Stimulated activated CD8-positive, alpha-beta memory T cell treated with anti-CD3 and anti-CD28 coated beads, Interleukin-4, amount 100 ng/mL, for 24 hours (primary cell): ENCODE measurements at regions not wholly inside any gene's neighbourhood (a gene's known extent, or its start where the extent isn't known, plus 50 kb on each side); places are given as distances from the start of the nearest gene placed in this dataset.

Experiments
- DNase-seq: peaks from one replicate; pipeline ENCODE4 v3.0.0-alpha.2; 2020; ENCODE audit warnings: low read depth

DNA sequence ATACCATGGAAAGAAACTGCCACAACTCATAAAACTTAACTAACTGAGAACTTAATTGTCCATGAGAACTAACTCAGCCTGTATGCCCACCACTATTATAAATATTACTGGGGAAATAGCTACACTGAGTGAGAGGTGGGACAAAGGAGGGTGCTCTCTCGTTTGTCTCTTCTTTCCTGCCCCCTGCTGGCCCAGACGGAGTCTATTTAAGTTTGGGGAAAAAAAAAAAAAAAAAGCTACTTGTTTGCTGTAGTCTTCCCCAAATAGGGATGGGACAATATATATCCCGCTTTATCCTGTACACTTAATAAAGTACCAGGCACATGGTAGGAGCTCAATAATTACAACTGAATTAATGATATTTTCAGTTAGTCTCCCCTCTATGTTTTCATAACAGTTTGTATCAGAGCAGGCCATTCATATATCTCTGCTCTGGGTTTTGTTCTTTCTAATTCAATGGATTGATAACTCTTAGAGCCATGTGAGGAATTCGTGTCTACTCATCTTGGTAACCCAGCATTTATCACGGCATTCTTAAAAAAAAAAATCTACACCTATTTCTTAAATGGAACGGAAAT is 647.6 kb upstream of the PKDCC start:
- DNase-seq = no peak

DNA sequence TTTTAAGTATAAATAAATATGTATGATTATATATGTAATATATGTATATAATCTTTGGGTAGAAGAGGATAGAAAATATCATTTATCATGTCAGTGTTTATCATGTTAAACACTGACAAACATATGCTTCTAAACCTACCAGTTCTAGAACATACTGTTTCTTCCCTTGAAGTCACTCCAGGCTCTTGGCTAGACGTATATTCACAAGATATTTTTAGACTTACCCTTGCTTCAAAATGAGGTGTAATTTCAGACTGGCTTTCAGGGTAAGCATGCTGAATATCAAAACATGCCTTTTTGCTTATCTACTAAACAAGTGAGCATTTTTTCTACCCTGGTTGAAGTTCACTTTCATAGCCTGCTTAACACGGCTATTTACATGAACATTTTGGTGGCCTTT is 642.4 kb upstream of the PKDCC start:
- no peak for DNase-seq

GRCh38 chr2:41409328-41409727 is 638.5 kb upstream of the PKDCC start:
- DNase-seq = no peak

DNA sequence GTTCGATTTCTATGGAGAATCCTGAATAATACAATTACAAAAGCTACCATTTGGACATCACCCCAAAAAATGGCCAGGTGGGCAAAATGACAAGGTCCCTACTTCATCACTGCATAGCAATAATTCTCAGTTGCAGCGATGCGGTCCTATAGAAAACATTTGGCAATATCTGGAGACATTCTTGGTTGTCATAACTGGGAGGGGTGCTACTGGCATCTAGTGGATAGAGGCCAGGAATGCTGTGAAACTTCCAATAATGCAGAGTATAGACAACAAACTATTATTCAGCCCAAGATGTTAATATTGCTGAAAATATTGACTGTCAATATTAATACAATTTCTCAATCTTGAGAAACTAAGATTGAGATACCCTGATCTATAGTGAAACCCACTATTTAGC is 637.8 kb upstream of the PKDCC start:
- DNase-seq = no peak

DNA sequence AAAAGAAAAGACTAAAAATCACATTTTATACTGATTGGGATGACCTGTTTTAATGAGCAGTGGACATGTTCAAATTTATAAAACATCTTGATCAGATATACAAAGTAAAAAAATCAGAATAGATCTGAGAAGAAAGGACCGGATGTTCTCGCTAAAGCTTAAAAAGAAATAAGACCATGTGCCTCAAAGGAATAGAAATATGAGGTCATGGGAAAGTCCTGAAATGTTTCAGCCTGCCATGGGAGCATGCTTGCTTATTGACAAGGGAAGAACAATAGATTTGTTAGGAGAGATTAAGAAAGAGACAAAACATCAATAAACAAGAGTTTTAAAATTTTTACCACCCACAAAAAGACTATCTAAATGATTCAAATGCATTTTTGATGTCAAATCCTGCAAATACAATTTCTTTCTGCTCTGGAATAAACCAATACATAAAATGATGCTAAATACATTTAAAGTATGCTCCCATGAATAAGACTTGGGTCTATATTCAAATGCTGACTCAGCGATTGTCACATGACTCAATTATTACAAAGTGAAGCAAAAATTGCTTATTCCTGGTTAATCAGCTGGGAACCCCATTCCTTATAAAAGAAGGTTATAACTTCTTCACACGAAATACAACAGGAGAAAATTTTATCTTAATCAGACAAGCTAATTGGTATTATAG is 633.9 kb upstream of the PKDCC start:
- no peak for DNase-seq

- no peak for DNase-seq
Observed at GRCh38 chr2:41414486-41415230, 633.2 kb upstream of the PKDCC start.

DNA sequence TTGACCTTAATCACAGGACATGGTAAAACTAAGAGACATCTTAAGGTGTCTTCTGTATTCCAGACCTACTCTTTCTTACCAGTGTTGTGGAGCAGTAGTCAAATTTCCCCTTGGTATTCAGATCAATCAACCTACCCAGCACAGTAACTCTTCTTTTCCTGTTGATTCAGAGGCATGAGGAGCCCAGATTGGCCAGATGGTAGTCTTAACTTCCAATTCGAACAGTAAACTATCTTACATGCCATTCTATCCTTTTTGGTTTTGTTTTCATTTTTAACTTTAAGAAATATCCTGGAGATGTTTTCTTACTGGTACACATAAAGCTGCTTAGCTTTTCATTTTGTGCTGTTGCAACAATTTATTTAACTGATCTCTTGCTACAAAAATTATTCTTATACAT is 630.3 kb upstream of the PKDCC start:
- no peak for DNase-seq

DNA sequence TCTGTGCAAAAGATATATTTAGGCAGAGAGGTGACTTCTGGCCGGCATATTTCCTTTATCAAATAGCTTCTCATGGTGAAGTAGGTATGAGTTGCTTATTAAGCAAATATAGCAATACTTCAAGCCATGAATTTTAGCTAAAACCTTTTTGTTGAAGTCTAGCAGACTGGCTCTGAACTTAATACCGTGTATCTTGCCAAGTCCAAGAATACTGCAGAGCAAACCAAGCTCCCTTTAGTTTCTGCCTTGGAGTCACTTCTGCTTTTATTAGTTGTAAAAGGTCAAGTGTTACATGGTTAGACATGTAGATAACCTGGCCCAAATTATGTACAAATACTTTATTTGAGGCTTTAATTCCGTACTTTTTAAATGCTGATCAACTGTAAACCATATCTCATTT is 627.6 kb upstream of the PKDCC start:
- DNase-seq = no peak

DNA sequence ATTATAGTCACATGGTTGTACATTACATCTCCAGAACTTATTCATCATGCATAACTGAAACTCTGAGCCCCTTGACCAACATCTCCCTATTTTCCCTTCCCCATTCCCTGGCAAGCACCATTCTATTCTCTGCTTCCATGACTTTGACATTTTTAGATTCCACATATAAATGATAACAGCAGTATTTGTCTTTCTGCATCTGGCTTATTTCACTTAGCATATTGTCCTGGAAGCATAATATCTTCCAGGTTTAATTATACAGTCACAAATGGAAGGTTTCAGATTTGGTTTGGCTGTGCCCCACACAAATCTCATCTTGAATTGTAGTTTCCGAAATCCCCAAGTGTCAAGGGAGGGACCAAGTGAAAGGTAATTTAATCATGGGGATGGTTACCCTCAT is 626.9 kb upstream of the PKDCC start:
- DNase-seq = no peak

GRCh38 chr2:41431756-41432155 is 616.1 kb upstream of the PKDCC start:
- no peak for DNase-seq

DNA sequence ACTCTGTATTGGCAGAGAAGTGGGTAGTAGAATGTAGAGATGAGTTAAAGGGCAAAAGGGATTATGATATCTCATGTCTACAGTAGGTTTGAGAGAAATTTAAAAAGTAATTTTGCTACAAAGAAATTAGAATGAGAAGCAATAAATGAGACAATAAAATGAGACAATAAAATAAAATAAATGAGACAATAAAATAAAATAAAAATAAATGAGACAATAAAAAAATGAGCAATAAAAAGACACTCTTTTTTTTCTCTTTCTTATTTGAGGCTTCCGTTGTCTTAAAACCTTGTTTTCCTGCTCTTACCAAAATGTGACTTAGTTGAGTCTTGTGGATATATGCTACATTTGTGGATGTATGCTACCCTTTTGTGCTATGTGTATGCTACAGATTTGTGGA is 615.4 kb upstream of the PKDCC start:
- DNase-seq = no peak

DNA sequence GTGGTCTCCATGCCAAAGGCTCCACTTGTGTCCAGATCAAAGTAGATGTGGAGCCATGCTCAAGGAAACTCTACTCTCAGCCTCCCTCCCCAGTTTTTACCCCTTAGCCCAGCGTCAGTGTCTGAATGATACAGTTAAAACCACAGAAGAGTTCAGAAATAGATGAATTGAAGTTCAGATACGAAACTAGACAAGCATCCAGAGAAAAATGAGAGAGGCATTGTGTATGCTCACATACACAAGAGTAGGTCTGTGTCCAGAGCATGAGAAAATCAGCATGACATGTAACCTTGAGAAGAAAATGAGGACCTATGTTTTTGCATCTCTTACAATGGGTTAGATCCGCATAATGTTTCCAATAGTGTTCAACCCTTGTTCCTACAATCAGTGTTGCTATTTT is 612.8 kb upstream of the PKDCC start:
- DNase-seq = no peak

GRCh38 chr2:41441958-41442357 is 605.9 kb upstream of the PKDCC start:
- DNase-seq = no peak

GRCh38 chr2:41445865-41446264 is 602.0 kb upstream of the PKDCC start:
- DNase-seq = no peak

DNA sequence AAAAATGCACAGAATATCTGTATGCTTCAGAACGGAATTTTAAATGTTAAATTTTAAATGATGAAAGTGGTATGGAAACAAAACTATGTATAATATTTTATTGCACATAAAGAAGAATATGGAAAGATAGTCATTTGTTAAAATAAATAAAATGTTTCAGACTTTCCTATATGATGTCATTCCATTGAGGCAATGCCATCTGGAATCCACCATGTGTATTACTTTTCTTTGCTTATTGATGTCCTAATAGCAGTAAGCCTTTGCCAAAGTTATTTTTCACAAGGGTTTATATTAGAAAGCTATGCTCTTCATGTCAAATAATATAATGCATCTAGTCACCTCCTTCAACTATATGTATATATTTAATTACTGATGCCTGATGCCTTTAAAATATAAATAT is 601.6 kb upstream of the PKDCC start:
- no peak for DNase-seq

- DNase-seq = no peak
Observed at GRCh38 chr2:41448221-41448620, 599.6 kb upstream of the PKDCC start.

DNA sequence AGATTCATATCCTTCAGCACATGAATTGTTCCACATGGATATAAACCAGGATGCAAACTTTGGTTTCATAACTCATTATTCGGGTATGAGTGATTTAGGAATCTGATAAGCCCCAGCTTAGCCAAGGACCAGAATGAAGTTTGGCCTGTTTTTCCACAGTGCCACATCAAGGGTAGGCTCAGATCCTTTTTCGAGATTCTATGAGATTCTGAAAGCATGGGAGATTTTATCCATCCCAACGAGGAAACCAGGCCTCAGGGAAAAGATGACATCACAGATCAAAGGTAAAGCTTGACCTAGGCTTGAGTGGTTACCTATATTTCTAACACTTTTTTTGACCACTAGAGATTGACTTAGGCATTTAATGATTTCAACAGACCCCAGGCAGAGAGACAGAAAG is 590.8 kb upstream of the PKDCC start:
- no peak for DNase-seq

DNA sequence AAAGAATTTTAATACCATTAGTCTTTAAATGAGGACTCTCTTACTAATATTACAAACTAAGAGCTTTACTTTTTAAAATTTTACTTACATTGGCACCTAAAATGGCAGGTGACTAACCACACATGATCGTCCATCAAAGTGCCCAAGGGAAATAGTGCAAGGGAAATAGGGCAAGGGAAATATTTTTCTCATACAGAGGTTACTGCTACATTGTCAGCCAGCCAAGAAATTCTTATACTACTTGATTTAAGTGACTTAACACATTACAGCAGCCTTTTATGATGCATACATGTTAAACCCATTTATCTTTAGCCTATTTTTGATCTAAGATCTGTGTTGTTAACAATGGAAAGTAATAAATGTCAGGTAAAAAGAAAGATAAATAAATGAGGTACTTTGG is 587.2 kb upstream of the PKDCC start:
- no peak for DNase-seq

DNA sequence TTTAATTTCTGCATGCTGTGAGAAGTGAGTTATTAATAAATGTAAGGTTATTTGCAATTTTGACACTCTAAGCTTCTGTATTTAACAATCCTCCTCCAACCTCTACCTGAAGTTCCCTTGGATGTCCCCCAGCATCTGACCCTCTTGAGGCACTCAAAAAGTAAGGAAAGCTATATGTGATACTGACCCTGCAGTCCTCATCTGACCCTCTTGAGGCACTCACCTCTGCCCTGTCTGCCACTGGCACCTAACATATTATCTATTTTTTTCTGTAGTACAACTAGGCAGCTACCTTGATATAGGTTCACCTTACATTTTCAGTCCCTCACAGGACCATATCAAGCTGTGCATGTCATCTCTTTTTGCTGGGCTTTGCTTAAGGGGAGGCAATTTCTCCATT is 583.4 kb upstream of the PKDCC start:
- no peak for DNase-seq

GRCh38 chr2:41475959-41476358 is 571.9 kb upstream of the PKDCC start:
- DNase-seq = no peak

GRCh38 chr2:41482659-41483058 is 565.2 kb upstream of the PKDCC start:
- DNase-seq = no peak

GRCh38 chr2:41483226-41483625 is 564.6 kb upstream of the PKDCC start:
- DNase-seq = no peak

DNA sequence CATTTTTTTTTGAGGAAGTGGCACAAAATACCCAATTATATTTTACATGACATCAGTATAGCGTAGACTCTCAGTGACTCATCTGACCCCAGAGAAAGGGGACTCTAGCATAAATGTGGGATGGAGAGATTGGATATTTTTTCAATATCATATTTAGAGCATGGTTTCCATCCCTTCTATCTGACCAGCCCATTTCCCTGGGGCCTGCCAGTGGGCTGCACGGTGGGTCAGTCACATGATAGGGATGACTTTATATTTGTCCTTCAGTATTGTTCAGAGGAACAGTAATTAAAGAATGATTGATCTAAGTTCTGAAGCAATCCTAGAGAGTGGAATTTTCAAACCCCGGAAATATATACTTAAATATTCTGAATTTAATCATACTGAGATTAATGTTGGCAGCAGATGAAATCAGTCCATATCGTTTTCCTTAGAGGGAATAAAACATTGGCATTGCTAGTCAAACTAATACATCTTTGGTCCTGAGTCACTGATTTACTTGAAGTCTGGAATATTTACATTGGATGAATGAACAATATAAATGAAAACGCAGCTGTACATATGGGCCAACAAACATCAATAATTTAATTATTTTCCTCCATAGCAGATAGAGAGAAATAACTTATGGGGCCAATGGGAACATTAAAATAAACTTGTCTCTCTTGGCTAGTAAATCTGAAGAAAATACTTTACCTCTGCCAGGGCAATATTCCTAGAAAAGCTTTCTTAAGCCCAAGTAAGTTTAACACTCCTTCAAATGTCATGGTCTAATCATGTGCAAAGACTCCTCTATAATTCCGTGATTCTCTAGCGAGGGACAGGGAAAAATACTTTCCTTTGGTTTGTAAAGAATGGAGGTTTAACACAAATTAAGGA is 563.6 kb upstream of the PKDCC start:
- DNase-seq = no peak
